NCI-H2029 (cell line): ENCODE measurements at regions not wholly inside any gene's neighbourhood (a gene's known extent, or its start where the extent isn't known, plus 50 kb on each side); places are given as distances from the start of the nearest gene placed in this dataset.
"Not testable (repeated sequence)": the region's sequence is repeated elsewhere in the genome, so short reads cannot be mapped to it uniquely, and the experiment has no call there.

Experiments used
- DNase-seq: peaks from one replicate; lab custom pipeline; 2025; lab: John Stamatoyannopoulos, UW

GRCh38 chr6:106799031-106799894, 169.9 kb downstream of the QRSL1 start:
- no peak for DNase-seq

GRCh38 chr6:106797186-106797585, 167.8 kb downstream of the QRSL1 start:
- DNase-seq, result no peak

GRCh38 chr6:106796781-106797180, 167.4 kb downstream of the QRSL1 start:
- no peak for DNase-seq

- no peak for DNase-seq
Measured at GRCh38 chr6:106794129-106794528, 164.8 kb downstream of the QRSL1 start.

- DNase-seq, result no peak
Measured at GRCh38 chr6:106792536-106793236, 163.3 kb downstream of the QRSL1 start.

- no peak for DNase-seq
Measured at GRCh38 chr6:106790935-106791334, 161.6 kb downstream of the QRSL1 start.

GRCh38 chr6:106790149-106790770, 160.9 kb downstream of the QRSL1 start:
- no peak for DNase-seq

- DNase-seq, result no peak
Measured at GRCh38 chr6:106789428-106790148, 160.2 kb downstream of the QRSL1 start.

GRCh38 chr6:106788761-106789160, 159.4 kb downstream of the QRSL1 start:
- DNase-seq, result no peak

GRCh38 chr6:106787327-106788196, 158.2 kb downstream of the QRSL1 start:
- no peak for DNase-seq

GRCh38 chr6:106785298-106785697, 155.9 kb downstream of the QRSL1 start:
- DNase-seq, result no peak

- no peak for DNase-seq
Measured at GRCh38 chr6:106783640-106784566, 154.5 kb downstream of the QRSL1 start.

- DNase-seq, result no peak
Measured at GRCh38 chr6:106782536-106783285, 153.3 kb downstream of the QRSL1 start.

GRCh38 chr6:106779552-106779951, 150.2 kb downstream of the QRSL1 start:
- not testable (repeated sequence) for DNase-seq

- DNase-seq, result no peak
Measured at GRCh38 chr6:106778943-106779342, 149.6 kb downstream of the QRSL1 start.

- no peak for DNase-seq
Measured at GRCh38 chr6:106773996-106774629, 144.7 kb downstream of the QRSL1 start.

GRCh38 chr6:106773522-106773921, 144.1 kb downstream of the QRSL1 start:
- no peak for DNase-seq

GRCh38 chr6:106772270-106773142, 143.1 kb downstream of the QRSL1 start:
- DNase-seq, result no peak
